CD1c-positive myeloid dendritic cell (primary cell): ENCODE measurements at regions not wholly inside any gene's neighbourhood (a gene's known extent, or its start where the extent isn't known, plus 50 kb on each side); places are given as distances from the start of the nearest gene placed in this dataset.

ENCODE experiments used
- DNase-seq: peaks from one replicate; pipeline ENCODE4 v3.0.0-alpha.2; 2016; ENCODE audit errors: extremely low spot score

DNA sequence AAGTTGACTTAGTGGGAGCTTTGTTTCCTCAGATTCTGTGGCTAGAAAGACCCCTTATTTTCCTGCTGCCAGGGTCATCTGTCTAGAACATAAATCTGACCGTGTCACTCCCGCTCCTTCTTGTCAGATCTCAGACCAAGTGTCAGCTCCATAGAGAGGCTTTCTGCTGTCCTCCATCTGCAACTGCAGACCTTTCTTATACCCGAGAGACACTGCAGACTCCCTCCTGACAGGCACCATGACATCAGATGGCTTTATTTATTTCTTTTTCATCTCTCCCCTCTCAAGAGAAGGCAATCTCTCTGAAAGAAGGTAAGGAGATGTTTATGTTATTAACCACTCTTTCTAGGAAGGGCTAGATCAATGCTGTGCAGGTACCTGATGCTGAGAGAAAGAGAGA is 726.5 kb downstream of the UQCRFS1 start:
- DNase-seq: no peak

DNA sequence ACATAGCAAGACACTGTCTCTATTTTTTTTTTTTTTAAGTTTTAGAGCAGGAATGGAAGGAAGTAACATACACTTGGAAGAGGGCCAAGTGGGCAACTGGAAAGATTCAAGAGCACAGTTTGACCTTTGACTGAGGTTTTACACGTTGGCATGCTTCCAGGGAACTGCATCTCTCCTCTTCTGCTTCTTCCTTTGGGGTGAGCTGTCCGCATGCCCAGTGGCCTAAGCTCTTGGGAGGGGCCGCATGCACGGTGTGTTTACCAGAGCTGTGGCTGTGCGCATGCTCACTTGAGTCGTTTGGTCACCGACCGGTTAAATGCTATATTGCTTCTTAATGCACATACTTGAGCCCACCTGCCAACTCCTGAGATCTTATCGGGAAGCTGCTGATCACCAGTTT is 727.7 kb downstream of the UQCRFS1 start:
- peak; percentile 63 for DNase-seq

DNA sequence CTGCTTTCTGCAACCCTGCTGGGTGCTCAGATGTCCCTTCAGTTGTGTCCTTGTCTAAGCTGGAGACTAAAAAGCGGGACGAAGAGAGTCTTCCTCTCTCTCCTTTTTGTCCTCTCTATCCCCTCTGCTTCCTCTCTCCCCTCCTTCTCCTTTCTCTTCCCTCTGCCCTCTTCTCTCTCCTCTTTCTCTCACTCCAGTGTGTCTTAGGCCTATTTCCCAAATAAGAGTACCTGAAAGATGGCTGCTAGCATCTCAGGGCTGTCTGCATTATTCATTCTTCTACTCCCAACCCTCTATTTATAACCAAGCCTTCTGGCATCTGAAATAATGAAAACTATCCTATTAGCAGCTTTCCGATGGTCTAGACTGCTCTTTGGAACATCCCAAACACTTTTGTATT is 729.8 kb downstream of the UQCRFS1 start:
- DNase-seq: no peak

DNA sequence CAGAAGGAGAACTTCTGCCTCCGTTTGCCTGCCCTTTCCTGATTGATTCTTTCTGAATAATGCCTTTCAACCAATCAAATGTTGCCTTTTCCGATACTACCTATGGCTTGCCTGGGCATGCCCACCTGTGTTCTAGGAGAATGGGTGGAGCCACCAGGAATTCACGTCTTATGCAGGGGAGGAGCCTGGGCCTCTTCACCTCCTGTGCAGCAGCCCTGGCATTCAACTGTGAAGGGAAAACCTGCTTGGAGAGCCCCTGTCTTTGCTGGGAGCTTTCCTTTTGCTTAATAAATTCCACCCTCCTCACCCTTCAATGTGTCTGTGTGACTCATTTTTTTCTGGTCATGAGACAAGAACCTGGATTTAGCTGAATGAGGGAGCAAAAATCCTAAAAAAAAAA is 730.7 kb downstream of the UQCRFS1 start:
- DNase-seq: no peak

DNA sequence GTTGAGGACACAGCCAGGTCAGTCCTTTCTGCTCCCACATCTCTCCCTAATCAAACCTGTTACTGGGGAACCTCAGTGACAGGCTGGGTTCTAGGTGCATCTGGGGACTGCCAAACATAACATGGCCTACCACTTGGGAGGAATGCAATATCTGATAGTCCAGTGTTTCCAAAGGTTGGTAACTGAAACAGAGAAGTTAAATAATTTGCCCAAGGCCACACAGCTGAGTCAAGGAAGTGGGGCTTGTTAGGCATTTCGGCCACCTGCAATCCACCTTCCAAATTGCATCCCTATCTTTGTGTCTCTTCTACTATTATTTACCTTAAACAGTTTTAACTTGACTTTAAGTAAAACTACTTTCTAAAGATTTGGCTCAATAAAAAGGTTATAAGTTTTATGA is 731.3 kb downstream of the UQCRFS1 start:
- DNase-seq: no peak

DNA sequence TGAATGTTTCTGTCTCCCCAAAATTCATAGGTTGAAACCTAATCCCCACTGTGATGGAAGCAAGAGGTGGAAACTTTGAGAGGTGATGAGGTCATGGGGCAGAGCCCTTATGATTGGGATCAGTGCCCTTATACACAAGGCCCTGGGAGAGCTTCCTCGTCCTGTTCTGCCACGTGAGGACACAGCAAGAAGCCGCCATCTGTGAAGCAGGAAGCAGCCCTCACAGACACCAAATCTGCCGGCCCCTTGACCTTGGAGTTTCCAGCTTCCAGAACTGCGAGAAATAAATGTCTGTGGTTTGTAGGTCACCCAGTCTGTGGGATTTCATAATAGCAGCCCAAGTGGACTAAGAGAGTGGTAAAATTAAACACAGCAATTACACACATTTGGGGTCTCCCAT is 737.4 kb downstream of the UQCRFS1 start:
- DNase-seq: no peak

DNA sequence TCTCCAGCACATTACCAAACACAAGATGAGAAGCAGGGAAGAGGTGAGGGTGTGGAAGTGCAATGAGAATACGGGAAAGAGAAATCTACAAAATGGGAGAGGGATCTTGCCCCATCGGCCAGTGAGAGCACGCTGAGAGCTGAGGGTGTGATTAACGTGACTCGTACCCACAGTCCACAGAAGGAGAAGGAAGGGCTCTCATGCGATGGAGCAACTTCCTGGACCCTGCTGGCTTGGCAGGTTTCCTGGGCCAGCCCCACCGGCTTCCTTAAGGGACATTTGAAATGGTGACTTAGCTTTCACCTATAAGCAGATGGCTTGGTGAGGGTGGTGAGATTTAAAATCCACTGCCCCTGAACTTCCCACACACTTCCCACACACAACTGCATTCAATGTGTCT is 740.1 kb downstream of the UQCRFS1 start:
- DNase-seq: peak; percentile 55

DNA sequence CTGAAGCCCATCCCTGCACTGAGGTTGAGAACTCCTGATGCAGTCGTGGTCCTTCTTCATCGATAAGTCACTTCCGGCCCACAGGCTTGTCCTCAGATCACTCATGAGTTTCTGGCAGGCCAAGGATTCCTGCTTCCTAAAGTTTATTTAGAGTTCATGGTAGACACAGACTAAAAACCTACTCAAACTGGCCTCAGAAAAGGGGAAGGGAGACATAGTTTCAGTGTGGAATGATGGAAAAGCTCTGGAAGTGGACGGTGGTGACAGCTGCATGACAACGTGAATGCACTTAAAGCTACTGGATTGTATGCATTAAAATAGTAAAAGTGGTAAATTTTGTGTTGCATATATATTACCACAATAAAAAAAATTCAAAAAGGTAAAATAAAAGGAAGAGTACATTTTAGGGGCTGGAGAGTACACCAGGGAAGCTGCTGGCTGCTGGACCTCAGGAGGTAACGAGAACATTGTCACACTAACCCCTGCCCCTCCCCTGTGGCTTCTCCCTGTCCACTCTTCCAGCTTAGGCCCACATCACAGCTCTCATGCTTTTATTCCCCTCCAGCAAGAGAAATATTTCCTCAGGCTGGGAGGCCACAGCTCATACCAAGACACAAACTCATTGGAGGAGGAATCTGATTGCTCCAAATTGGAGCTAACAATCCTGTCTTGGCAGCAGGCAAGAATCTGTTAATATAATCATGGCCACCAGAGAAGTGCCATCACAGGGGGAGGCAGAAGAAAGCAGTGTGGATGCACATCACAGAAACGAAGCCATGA is 741.0 kb downstream of the UQCRFS1 start:
- DNase-seq: no peak

DNA sequence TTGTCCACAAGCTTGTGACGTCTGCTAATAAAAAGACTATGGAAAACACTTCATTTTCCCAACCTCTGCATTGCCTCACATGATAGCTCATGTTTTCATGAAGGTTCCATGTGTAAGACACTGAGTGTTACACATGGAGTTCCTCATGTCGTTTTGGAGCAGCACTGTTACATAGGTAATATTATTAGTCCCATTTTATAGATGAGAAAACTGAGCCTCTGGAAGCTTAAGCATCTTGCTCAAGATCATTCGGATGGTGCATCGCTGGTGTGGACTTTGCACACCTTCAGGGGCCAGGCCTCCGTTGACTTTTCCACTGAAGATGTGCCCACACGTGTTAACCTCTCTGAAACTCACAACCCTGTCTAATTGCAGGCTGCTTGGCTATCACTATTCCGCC is 743.4 kb downstream of the UQCRFS1 start:
- no peak for DNase-seq

DNA sequence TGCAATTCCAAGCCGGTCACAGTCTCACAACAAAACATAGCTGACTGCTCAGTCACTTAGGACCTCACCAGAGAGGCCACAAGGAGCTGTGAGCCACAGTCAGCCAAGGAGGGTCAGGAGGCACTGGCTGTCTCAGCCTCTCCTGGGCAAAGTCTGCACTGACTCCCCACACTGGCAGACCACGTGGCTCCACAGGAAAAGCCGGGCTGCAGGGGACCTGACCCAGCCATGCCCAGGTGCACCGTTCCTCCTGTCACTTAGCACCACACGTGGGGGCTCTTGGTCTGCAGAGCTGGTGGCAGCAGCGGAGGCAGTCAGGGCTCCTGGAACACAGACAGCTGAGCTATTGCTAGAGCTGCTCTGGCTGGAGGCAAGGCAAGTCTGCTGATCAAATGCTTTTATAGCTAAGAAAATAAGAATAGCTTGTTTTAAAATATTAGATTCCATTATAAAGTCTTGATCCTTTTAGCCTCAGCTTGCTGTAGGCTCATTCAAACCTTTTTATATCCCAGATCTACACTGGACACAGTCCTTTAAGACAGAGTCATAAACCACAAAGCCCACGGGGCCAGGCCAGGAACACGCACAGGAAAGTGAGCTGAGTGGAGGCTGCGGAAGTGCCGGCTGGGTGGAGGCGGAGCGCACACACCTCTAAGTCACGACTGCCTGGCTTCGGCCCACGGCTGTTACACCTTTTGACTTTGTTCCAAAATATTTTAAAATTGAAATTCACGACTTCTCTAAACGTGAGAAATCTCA is 744.1 kb downstream of the UQCRFS1 start:
- peak; percentile 42 for DNase-seq

DNA sequence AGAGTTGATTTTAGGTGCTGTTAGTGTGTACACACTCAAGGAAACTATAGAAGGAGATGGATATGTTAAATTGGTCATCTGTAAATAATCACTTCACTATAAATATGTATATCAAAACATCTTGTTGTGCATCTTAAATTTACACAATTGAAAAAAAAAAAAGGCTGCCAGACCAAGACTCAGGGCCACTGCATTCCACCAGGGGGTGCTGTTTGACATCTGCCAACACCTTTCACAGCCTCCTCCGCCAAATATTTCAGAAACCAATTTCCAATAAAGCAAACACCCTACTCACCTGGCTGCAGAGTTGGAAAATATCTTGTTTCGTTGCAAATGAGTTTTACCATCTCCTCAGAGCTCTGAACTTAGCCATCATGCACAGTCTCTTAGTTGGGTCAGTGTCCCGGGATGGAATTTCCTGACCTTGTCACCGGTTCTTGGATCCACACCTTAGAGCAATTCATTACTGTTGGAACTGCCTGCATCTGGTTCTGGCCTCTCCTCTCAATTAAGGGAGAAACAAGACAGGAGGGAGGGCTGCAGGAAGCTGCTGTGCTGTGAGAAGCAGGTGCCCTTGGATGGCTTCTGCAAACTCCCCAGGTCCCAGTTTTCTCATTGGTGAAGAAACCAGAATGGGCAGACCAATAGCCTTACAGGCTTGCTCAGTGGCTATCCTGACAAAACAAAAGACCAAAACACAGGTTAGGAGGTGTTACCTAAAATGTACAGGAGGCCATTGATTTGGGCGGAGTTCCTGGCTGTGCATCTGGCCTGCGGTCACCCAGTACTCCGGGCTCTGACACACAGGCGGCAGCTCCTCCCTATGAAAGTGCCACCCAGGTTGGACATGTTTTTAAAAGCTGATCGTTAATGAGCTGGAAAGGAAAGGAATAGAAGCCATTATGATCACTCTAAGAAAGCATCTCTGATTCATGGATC is 746.6 kb downstream of the UQCRFS1 start:
- peak; percentile 72 for DNase-seq

DNA sequence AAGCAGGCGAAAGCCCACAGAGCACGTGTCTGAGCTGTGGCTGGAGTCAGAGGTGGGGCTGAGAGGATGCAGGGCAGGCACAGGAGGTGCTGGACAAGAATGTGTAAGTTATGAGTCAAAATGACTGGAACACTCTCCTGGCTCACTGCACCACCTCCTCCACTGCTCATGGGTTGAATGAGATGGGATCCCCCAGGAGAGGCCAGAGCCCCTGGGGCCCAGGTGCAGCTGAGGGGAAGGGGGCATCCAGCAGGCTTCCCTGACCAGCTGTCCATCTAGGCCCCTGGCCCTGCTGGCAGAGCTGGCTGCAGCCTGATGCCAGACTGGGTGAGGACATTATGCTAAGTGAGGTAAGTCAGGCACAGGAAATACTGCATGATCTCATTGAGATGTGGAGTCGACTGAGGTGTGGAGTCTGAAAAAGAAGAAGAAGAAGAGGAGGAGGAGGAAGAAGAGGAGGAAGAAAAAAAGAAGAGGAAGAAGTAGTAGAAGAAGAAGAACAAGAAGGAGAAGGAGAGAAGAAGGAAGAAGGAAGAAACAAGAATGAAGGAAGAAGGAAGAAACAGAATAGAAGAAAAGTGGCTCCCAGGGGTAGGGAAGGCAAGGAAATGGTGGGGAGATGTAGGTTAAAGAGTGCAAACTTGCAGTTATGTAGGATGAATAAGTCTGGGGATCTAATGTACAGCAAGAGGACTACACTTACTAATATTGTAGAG is 747.4 kb downstream of the UQCRFS1 start:
- no peak for DNase-seq

DNA sequence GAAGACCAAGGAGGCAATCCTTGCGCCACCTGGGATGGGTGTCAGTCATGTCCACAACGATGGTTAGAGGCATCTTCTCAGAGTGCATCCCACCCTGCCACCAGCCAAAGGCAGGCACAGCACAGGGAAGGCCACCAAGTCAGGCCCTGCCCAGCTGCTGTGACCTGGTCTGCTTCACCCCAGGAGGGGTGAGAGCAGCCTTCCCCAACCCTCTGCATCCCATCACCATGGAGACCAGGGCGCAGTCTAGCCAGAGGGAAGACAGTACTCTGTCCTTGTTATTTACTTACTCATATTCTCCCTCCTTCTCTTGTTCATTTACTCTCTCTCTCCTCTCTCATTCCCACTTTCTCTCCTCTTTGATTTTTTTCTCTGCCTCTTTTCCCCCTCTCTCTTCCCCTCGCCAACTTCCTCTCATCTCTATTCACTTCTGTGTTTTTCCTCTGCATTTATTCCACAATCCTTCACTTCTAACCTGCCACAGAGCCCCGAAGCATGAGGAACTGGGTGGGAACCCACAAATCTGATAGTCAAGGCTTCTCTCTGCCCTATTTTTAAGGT is 749.4 kb downstream of the UQCRFS1 start:
- DNase-seq: no peak

DNA sequence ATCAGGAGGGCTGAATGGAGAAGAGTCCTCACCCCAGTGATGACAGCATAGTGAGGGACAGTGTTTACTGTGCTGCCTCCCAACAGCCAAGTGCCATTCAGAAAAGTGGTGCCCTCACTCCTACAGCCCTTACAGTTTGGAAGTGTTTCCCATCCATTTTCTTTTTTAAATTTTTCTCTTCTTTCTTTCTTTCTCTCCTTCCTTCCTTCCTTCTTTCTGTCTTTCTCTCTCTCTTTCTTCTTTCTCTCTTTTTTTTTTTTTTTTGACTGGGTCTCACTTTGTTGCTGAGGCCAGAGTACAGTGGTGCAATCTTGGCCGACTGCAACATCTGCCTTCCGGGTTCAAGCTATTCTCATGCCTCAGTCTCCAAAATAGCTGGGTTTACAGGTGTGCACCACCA is 755.3 kb downstream of the UQCRFS1 start:
- DNase-seq: no peak

DNA sequence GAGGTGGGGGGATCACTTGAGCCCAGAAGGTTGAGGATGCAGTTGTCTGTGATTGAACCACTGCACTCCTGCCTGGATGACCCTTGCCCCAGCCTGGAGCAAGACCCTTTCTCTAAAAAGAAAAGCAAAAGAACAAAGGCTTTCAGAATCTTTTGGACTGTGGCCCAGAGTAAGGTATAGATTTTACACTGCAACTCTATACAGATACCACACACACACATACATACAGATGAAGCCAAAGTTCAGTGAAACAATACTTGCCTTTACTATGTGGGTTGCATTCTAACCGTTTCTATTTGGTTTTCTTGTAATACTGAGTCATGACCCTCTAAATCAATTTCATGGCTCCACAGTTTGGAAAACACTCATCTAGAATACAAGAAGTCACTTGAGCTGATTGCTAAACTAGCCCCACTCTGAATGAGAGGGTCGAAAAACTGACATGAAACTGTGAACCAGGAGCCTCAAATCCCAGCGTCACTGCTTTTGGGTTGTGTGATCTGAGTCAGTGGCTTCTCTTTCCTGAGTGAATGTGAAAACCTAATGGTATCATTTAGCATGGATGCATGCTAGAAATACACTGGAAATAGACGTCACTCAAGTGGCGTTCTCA is 756.1 kb downstream of the UQCRFS1 start:
- no peak for DNase-seq

DNA sequence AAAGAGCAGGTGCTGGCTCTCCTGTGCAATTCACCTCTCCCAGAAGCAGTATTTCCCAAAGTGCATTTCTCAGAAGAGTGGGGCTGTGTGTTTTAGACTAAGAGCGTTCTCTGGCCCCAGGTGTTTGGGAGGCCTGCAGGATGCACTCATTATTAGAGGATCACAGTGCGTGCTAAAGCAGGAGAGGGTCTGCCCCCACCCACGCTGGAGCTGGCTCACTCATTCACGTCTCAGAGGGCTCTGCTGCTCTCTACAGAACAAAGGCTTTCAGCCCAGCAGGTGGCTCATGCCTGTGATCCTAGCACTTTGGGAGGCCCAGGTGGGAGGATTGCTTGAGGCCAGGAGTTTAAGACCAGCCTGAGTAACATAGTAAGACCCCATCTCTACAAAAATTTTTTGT is 756.7 kb downstream of the UQCRFS1 start:
- no peak for DNase-seq

DNA sequence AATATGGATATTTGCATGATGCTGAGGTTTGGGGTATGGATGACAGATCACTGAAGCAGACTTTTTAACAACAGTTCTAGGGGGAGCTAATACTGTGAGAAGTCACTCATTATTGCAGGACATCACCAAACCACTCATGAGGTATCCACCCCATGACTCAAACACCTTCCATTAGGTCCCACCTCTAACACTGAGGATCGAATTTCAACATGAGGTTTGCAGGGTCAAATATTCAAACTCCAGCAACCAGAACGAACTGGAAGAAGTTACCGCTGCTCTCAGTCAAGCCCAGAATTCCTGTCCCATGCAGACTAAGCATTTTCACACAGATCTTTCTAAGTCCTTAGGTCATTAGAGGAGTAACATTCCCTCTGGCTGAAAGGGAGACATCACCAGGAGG is 758.9 kb downstream of the UQCRFS1 start:
- no peak for DNase-seq

DNA sequence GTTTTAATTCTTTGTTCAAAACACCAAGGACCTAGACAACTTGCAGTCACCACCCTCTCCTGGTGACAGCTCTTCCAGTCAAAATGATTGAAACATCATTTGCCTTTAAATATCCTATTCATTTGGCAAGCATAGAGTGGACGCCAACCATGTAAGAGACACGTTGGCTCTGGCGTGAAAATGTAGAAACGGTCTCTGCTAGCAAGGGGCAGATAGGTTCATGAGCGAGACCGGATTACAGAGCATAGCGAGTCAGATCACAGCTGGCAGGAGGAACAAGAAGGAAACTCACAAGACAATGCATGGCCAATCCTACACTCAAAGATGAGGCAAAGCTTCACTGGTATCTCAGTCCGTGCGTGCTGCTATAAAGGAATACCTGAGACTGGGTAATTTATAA is 759.5 kb downstream of the UQCRFS1 start:
- DNase-seq: no peak

DNA sequence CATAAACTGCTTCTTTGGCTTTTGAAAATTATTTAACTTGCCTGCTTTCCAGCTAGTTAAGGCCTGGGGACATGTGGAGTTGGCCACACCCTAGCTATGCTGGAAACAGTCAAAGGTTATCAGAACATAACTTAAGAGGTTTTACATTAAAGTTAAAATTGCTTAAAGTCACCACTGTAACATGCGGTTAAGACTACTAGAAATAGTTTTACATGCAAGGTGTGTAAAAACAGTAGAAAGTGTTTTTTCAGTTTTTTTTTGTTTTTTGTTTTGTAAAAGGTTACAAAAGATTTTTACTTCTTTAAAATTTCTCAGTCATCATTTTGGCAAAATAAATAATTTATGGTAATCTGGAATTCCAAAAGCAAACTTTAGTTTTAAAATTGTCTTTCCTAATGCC is 763.1 kb downstream of the UQCRFS1 start:
- DNase-seq: no peak

DNA sequence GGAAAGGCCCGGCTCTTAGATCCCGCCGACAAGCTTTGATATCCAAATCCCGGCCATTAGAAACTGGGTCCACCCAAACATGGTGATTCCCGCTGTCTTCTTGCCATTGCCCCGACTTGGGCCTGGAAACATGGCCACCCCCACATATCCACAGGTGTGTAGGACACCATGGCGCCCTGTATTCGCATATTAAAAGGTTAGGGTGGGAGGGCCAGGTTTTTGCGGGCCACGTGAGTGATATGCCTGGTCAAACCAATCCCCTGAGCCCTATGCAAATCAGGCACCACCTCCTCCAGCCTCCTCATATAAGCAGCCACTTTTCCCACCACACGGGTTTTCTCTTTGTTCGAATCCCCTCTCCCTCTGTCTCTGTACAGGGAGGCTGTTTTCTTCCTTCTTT is 766.4 kb downstream of the UQCRFS1 start:
- DNase-seq: no peak

DNA sequence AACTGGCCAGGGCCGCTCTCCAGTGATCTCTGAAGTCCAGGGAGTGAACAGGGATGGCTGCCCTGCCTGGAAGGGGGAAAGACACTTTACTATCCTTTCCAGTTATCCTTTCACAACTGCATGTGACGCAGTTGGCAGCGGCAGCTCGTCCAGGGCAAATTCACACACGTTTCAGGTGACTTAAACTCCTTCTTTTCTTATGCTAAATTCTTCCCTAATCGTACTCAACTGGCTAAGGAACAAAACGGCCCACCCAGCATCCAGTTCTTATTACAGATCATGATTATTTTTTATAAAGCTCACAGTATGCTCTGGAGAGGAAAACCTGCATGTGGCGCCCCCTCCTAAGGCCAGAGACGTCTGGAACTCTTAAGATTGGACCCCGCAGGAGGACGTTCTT is 767.1 kb downstream of the UQCRFS1 start:
- no peak for DNase-seq
